H1 (cell line): ENCODE measurements at regions not wholly inside any gene's neighbourhood (a gene's known extent, or its start where the extent isn't known, plus 50 kb on each side); places are given as distances from the start of the nearest gene placed in this dataset.

ENCODE experiments used
- CTCF ChIA-PET: fragments of 300-600 bp; sonication (Branson Sonifier 250); formaldehyde crosslinking; loops from one replicate; lab custom pipeline; 2021; ENCODE audit not compliant: partially characterized antibody; lab: Charles Lee
- POLR2A ChIA-PET: fragments of 300-600 bp; sonication (Branson Sonifier 250); formaldehyde crosslinking; loops from one replicate; lab custom pipeline; 2021; ENCODE audit warnings: inconsistent platforms; ENCODE audit not compliant: partially characterized antibody; lab: Charles Lee
- DNase-seq, 2 experiments: peaks; one replicate each; pipeline versions ENCODE4 v3.0.0 to v3.0.0-alpha.2; 2010 to 2022; ENCODE audit warnings: low spot score in 2 of 2, low read depth in 1 of 2, mixed read lengths in 1 of 2
- FAIRE-seq: peaks from 2 replicates; lab custom pipeline; 2011; peaks lifted over from hg19 to GRCh38; lab: Jason Lieb, UNC
- H2AFZ ChIP-seq: 2 replicates; pipeline ENCODE4 v1.8.1; 2012; ENCODE audit warnings: low read length, inconsistent platforms
- H2AK5ac ChIP-seq: 2 replicates; pipeline ENCODE4 v1.6.1; 2013; ENCODE audit warnings: low read depth, low read length
- H2BK120ac ChIP-seq: replicated peaks from 2 replicates; pipeline ENCODE3; 2013; ENCODE audit warnings: low read depth, low read length, inconsistent platforms
- H2BK12ac ChIP-seq: 2 replicates; pipeline ENCODE4 v1.6.1; 2013; ENCODE audit warnings: low read depth, low read length
- H2BK15ac ChIP-seq: 2 replicates; pipeline ENCODE4 v1.6.1; 2013; ENCODE audit warnings: low read length
- H2BK20ac ChIP-seq: 2 replicates; pipeline ENCODE4 v1.6.1; 2013; ENCODE audit warnings: low read length
- H2BK5ac ChIP-seq: 2 replicates; pipeline ENCODE4 v1.6.1; 2013; ENCODE audit warnings: low read depth, low read length
- H3K14ac ChIP-seq: 2 replicates; pipeline ENCODE4 v1.6.1; 2013; ENCODE audit warnings: inconsistent platforms; ENCODE audit not compliant: insufficient read length
- H3K18ac ChIP-seq: 2 replicates; pipeline ENCODE4 v1.6.1; 2013; ENCODE audit warnings: low read length; ENCODE audit errors: extremely low read depth
- H3K23ac ChIP-seq: 2 replicates; pipeline ENCODE4 v1.6.1; 2013; ENCODE audit warnings: inconsistent platforms; ENCODE audit not compliant: insufficient read length
- H3K23me2 ChIP-seq: 2 replicates; pipeline ENCODE4 v1.6.1; 2013; ENCODE audit warnings: low read depth, low read length
- H3K27ac ChIP-seq: 2 replicates; pipeline ENCODE4 v1.6.1; 2011; ENCODE audit warnings: low read depth, low read length, inconsistent platforms
- H3K27me3 ChIP-seq, 4 experiments: replicated peaks in 1 of 4; 1 replicate in 1 of 4; 2 replicates in 3 of 4; pipeline versions ENCODE4 v1.6.1 to v1.8.1; 2011 to 2013; ENCODE audit warnings: low read length in 3 of 4, mild to moderate bottlenecking in 3 of 4, inconsistent platforms in 2 of 4, mixed read lengths in 2 of 4, moderate library complexity in 1 of 4; ENCODE audit not compliant: control insufficient read depth in 3 of 4, insufficient read depth in 3 of 4; ENCODE audit errors: extremely low read depth in 1 of 4
- H3K36me3 ChIP-seq, 4 experiments: 2 replicates each; pipeline versions ENCODE4 v1.6.1 to v1.8.1; 2011 to 2013; ENCODE audit warnings: mild to moderate bottlenecking in 4 of 4, low read length in 3 of 4, moderate library complexity in 2 of 4, control low read depth in 1 of 4, inconsistent platforms in 1 of 4; ENCODE audit not compliant: insufficient read depth in 4 of 4, control insufficient read depth in 2 of 4
- H3K4ac ChIP-seq: replicated peaks from 2 replicates; pipeline ENCODE3; 2013; ENCODE audit warnings: low read length, low read depth, mixed read lengths, inconsistent platforms; ENCODE audit not compliant: insufficient read length
- H3K4me1 ChIP-seq, 4 experiments: replicated peaks in 1 of 4; 1 replicate in 1 of 4; 2 replicates in 3 of 4; pipeline versions ENCODE4 v1.6.1 to v1.8.1; 2011 to 2013; ENCODE audit warnings: low read length in 3 of 4, inconsistent platforms in 2 of 4, mixed read lengths in 1 of 4; ENCODE audit not compliant: insufficient read depth in 4 of 4, control insufficient read depth in 3 of 4
- H3K4me2 ChIP-seq, 2 experiments: 2 replicates each; pipeline versions ENCODE4 v1.6.1 to v1.8.1; 2011 to 2013; ENCODE audit warnings: low read depth in 2 of 2, low read length in 2 of 2, control low read depth in 1 of 2, inconsistent platforms in 1 of 2, mild to moderate bottlenecking in 1 of 2; ENCODE audit not compliant: insufficient read depth in 1 of 2
- H3K4me3 ChIP-seq, 4 experiments: fragments of 200-600, 300-600 bp in 1 of 4; sonication (generic), shearing (Covaris generic), sonication (Bioruptor Twin) in 1 of 4; 2 replicates each; pipeline versions ENCODE4 v1.5.1 to v1.8.1; 2011 to 2016; ENCODE audit warnings: low read length in 4 of 4, low read depth in 3 of 4, control low read depth in 2 of 4, inconsistent platforms in 2 of 4, mild to moderate bottlenecking in 2 of 4, mixed read lengths in 1 of 4, moderate library complexity in 1 of 4; ENCODE audit not compliant: insufficient read depth in 2 of 4; ENCODE audit errors: extremely low read depth in 1 of 4
- H3K56ac ChIP-seq: replicated peaks from 2 replicates; pipeline ENCODE3; 2013; ENCODE audit warnings: low read depth, mild to moderate bottlenecking, mixed read lengths, low read length, inconsistent platforms; ENCODE audit not compliant: insufficient read length
- H3K79me1 ChIP-seq: 2 replicates; pipeline ENCODE4 v1.6.1; 2013; ENCODE audit warnings: low read depth, low read length, control low read depth
- H3K79me2 ChIP-seq, 2 experiments: 2 replicates each; pipeline versions ENCODE4 v1.6.1 to v1.8.1; 2012 to 2013; ENCODE audit warnings: low read length in 2 of 2, mild to moderate bottlenecking in 2 of 2, inconsistent platforms in 1 of 2; ENCODE audit not compliant: insufficient read depth in 2 of 2, control insufficient read depth in 1 of 2
- H3K9ac ChIP-seq, 4 experiments: replicated peaks in 1 of 4; 1 replicate in 1 of 4; 2 replicates in 3 of 4; pipeline versions ENCODE4 v1.6.1 to v1.8.1; 2011 to 2013; ENCODE audit warnings: low read depth in 3 of 4, low read length in 3 of 4, control low read depth in 2 of 4, mild to moderate bottlenecking in 2 of 4, moderate library complexity in 2 of 4, inconsistent platforms in 1 of 4; ENCODE audit errors: extremely low read depth in 1 of 4
- H3K9me3 ChIP-seq, 2 experiments: 2 replicates each; pipeline versions ENCODE4 v1.6.1 to v1.8.1; 2012 to 2013; ENCODE audit warnings: mild to moderate bottlenecking in 2 of 2, moderate library complexity in 2 of 2, control low read depth in 1 of 2, inconsistent platforms in 1 of 2, low read depth in 1 of 2, low read length in 1 of 2, mixed read lengths in 1 of 2; ENCODE audit not compliant: insufficient read depth in 2 of 2
- H4K20me1 ChIP-seq, 2 experiments: replicated peaks in 1 of 2; 2 replicates each; pipeline versions ENCODE3 to v1.8.1; 2011 to 2013; ENCODE audit warnings: inconsistent platforms in 2 of 2, low read length in 2 of 2, mild to moderate bottlenecking in 1 of 2; ENCODE audit not compliant: insufficient read depth in 2 of 2, control insufficient read depth in 1 of 2
- H4K5ac ChIP-seq: 2 replicates; pipeline ENCODE4 v1.6.1; 2013; ENCODE audit warnings: low read length, low read depth, mixed read lengths, inconsistent platforms; ENCODE audit not compliant: insufficient read length
- H4K8ac ChIP-seq: 2 replicates; pipeline ENCODE4 v1.8.0; 2013; ENCODE audit warnings: mild to moderate bottlenecking, moderate library complexity, low read length, inconsistent platforms; ENCODE audit not compliant: insufficient read depth; ENCODE audit errors: extremely low read depth
- H4K91ac ChIP-seq: replicated peaks from 2 replicates; pipeline ENCODE3; 2013; ENCODE audit warnings: low read length, mixed read lengths, inconsistent platforms; ENCODE audit not compliant: insufficient read length
- RXRA ChIP-seq: IDR thresholded peaks from 2 replicates; pipeline ENCODE4 v1.6.1; 2011; ENCODE audit warnings: low read depth, mild to moderate bottlenecking, low read length, moderate library complexity; ENCODE audit not compliant: insufficient read depth
- WGBS, 2 experiments: shearing (Covaris generic) in 1 of 2; methylation state at CpG; one replicate each; pipeline versions ENCODE4 v1.1.6 to v1.1.7; 2013 to 2015; ENCODE audit warnings: low lambda C conversion rate in 2 of 2, mixed read lengths in 2 of 2, inconsistent platforms in 1 of 2, low coverage in 1 of 2, missing lambda C conversion rate in 1 of 2; ENCODE audit not compliant: insufficient replicate concordance in 2 of 2, insufficient coverage in 1 of 2, insufficient read length in 1 of 2; ENCODE audit errors: extremely low coverage in 1 of 2, missing lambda C conversion rate in 1 of 2; 5-methylcytosine and 5-hydroxymethylcytosine counted together

GRCh38 chr2:239552213-239552926 is 151.6 kb upstream of the HDAC4 start:
- no peak overlapping the region for H2BK15ac ChIP-seq
- TF ChIP-seq RXRA: no peak

More at GRCh38 chr2:239552213-239552926, 151.6 kb upstream of the HDAC4 start:
- Histone ChIP-seq H3K36me3 (no peaks in the 10 kb centered on the region), H3K56ac (no peak overlapping the region), H3K4ac (no peak overlapping the region), H3K4me2 (no peak overlapping the region), H4K20me1 (no peaks in the 10 kb centered on the region), H3K18ac (no peak overlapping the region), H3K27ac (no peak overlapping the region), H3K27me3 (no peaks in the 10 kb centered on the region; a peak in 1 of 7 replicates), H4K5ac (no peak overlapping the region), H2BK5ac (no peak overlapping the region), H4K91ac (no peak overlapping the region), H2AFZ (no peak overlapping the region), H2BK20ac (no peak overlapping the region), H3K4me3 (no peak overlapping the region), H3K9me3 (no peaks in the 10 kb centered on the region), H2BK12ac (no peak overlapping the region), H3K23ac (no peak overlapping the region), H3K14ac (no peak overlapping the region), H3K23me2 (0 out of 2 replicates have a peak, but pooled peaks cover 2% of the 10 kb centered on the region), H3K9ac (no peak overlapping the region), H3K4me1 (no peaks in the 10 kb centered on the region), H3K79me2 (no peaks in the 10 kb centered on the region), H3K79me1 (no peaks in the 10 kb centered on the region), H4K8ac (no peak overlapping the region), H2AK5ac (no peak overlapping the region), H2BK120ac (no peak overlapping the region)
- ChIA-PET CTCF (interaction anchor here (0.9 kb wide), 1 partner anchor 90 kb away, joined by 3 read pairs; no protein-coding TSS in a partner anchor), POLR2A (no interaction called here)
- DNase-seq: no peak
- 81% methylated on average over 16 of the region's 16 CpGs; no CpG with 5 or more reads in 1 of the 2 experiments for WGBS, 2 experiments
- FAIRE-seq: no peak
